ENCODE measurements at regions not wholly inside any gene's neighbourhood (a gene's known extent, or its start where the extent isn't known, plus 50 kb on each side); places are given as distances from the start of the nearest gene placed in this dataset.

- no peak overlapping the region for H3K9ac ChIP-seq (ENCODE audit: low read length)
- H4K20me1 ChIP-seq (ENCODE audit: insufficient read depth), result no peaks in the 10 kb centered on the region
- no peak overlapping the region for H3K4me2 ChIP-seq (ENCODE audit: low read length)
- no TSS peak for BruUV-seq (replicated peaks)
- DNase-seq (ENCODE audit: low read depth, low spot score) (no peak), ATAC-seq (no peak)
- no peaks in the 10 kb centered on the region for H3K79me2 ChIP-seq (ENCODE audit: insufficient read depth, low read length)
- H3K36me3 ChIP-seq (ENCODE audit: control insufficient read depth in 1 of 2, insufficient read depth in 2 of 2, low read length in 2 of 2), result no peaks in the 10 kb centered on the region
- H3K27me3 ChIP-seq (ENCODE audit: insufficient read depth, low read length), result peaks cover 25% of the 10 kb centered on the region; the same call in 1 of the 2 replicates
- intact Hi-C loops (cut with micrococcal nuclease), result no loop called here
- H3K27ac ChIP-seq (ENCODE audit: low read depth, low read length), result no peak overlapping the region
- H2AFZ ChIP-seq (ENCODE audit: low read depth, low read length, poor library complexity, severe bottlenecking), result no peak overlapping the region
- no peak overlapping the region for H3K4me3 ChIP-seq (replicated peaks in 1 of 2; ENCODE audit: low read depth in 1 of 2, low read length in 2 of 2)
- H3K4me1 ChIP-seq (ENCODE audit: control insufficient read depth in 1 of 2, insufficient read depth in 2 of 2, low read length in 2 of 2), result no peaks in the 10 kb centered on the region
- TF ChIP-seq EGR1 (IDR thresholded peaks at IDR 0.05; ENCODE audit: low read depth), result no peak
- no peak for TF ChIP-seq ZFX (IDR thresholded peaks at IDR 0.05)
- TF ChIP-seq ZNF274 (IDR thresholded peaks at IDR 0.05; ENCODE audit: low read depth, low read length), result no peak
- TF ChIP-seq ATF3 (IDR thresholded peaks at IDR 0.05), result no peak
- TF ChIP-seq REST (IDR thresholded peaks at IDR 0.05; ENCODE audit: low read depth), result no peak
- no peak for TF ChIP-seq CTCF (IDR thresholded peaks at IDR 0.05 in 2 of 3, conservative IDR thresholded peaks at IDR 0.05 in 1 of 3; ENCODE audit: borderline replicate concordance in 1 of 3, insufficient read depth in 1 of 3, low read depth in 2 of 3, low read length in 2 of 3)
- TF ChIP-seq SP1 (IDR thresholded peaks at IDR 0.05; ENCODE audit: low read depth), result no peak
- no peak for TF ChIP-seq TCF7L2 (IDR thresholded peaks at IDR 0.05; ENCODE audit: borderline replicate concordance, extremely low read depth, insufficient read depth, insufficient read length)
- H3K9me3 ChIP-seq (ENCODE audit: control insufficient read depth in 1 of 2, insufficient read depth in 1 of 2, low read depth in 1 of 2, low read length in 2 of 2), result 0 out of 4 replicates have a peak, but pooled peaks cover 0 to 4% of the 10 kb centered on the region in 2 experiments
- CTCF ChIA-PET, result no interaction called here
- POLR2A ChIA-PET, result no interaction called here
- H3K9me2 ChIP-seq (ENCODE audit: insufficient read depth), result no peaks in the 10 kb centered on the region
- RAD21 ChIA-PET (ENCODE audit: low non-redundant PET in 1 of 2, low total read pairs in 2 of 2, uncharacterized antibody in 2 of 2, unreplicated experiment in 2 of 2), result no interaction called here
Observed at GRCh38 chr10:125605167-125605566, 77.8 kb downstream of the TEX36 start.

Measured in HCT116 (cell line).